HFFc6 (cell line): ENCODE measurements at regions not wholly inside any gene's neighbourhood (a gene's known extent, or its start where the extent isn't known, plus 50 kb on each side); places are given as distances from the start of the nearest gene placed in this dataset.

Experiments
- DNase-seq: peaks from one replicate; pipeline ENCODE4 v3.0.0-alpha.2; 2018
- H3K27ac Mint-ChIP-seq: 2 replicates; pipeline ENCODE4 v1.8.0; 2020; ENCODE audit warnings: mild to moderate bottlenecking, mixed read lengths
- H3K27me3 Mint-ChIP-seq: 2 replicates; pipeline ENCODE4 v1.8.0; 2021; ENCODE audit warnings: mild to moderate bottlenecking, moderate library complexity, mixed read lengths; ENCODE audit not compliant: insufficient read depth
- H3K36me3 Mint-ChIP-seq: 2 replicates; pipeline ENCODE4 v1.8.0; 2021; ENCODE audit warnings: low read depth, mixed read lengths
- H3K4me1 Mint-ChIP-seq: 2 replicates; pipeline ENCODE4 v1.8.0; 2020; ENCODE audit warnings: low read depth, mixed read lengths
- H3K4me3 Mint-ChIP-seq: 2 replicates; pipeline ENCODE4 v1.8.0; 2020; ENCODE audit warnings: mild to moderate bottlenecking, moderate library complexity, mixed read lengths
- H3K9me3 Mint-ChIP-seq: 2 replicates; pipeline ENCODE4 v1.8.0; 2020; ENCODE audit warnings: mild to moderate bottlenecking, mixed read lengths
- TF ChIP-seq, protein P1 (sequence below): fragments of 200-600 bp; sonication (generic); IDR thresholded peaks from 2 replicates; pipeline ENCODE4 v1.5.0; 2021; ENCODE audit warnings: antibody characterized with exemption, mild to moderate bottlenecking

DNA sequence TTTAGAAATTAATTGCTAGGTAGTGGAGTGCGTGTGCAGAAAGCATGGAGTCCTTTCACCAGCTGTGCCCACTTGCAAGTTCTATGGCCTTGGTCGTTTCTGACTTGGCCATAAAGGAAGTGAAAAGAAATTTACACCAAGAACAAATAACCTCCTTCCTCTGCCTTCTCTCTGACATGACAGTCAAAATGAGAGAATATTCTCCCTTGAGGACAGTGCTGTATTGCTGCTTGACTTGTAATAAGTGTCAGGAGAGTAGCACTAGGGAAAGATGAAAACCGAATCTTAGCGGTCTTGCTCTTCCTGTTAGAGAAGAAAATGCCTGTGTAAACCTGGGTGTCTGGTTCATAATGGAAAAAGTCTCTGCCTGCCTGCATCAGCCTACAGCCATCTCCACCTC, 333.1 kb upstream of the RAG2 start:
- H3K4me3 Mint-ChIP-seq = no peak overlapping the region
- no peak overlapping the region for H3K27ac Mint-ChIP-seq
- H3K4me1 Mint-ChIP-seq = no peaks in the 10 kb centered on the region
- TF ChIP-seq, protein P1, sequence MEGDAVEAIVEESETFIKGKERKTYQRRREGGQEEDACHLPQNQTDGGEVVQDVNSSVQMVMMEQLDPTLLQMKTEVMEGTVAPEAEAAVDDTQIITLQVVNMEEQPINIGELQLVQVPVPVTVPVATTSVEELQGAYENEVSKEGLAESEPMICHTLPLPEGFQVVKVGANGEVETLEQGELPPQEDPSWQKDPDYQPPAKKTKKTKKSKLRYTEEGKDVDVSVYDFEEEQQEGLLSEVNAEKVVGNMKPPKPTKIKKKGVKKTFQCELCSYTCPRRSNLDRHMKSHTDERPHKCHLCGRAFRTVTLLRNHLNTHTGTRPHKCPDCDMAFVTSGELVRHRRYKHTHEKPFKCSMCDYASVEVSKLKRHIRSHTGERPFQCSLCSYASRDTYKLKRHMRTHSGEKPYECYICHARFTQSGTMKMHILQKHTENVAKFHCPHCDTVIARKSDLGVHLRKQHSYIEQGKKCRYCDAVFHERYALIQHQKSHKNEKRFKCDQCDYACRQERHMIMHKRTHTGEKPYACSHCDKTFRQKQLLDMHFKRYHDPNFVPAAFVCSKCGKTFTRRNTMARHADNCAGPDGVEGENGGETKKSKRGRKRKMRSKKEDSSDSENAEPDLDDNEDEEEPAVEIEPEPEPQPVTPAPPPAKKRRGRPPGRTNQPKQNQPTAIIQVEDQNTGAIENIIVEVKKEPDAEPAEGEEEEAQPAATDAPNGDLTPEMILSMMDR = no peak
- peaks cover 4% of the 10 kb centered on the region; the same call in 1 of the 2 replicates for H3K36me3 Mint-ChIP-seq
- peaks cover 40% of the 10 kb centered on the region for H3K9me3 Mint-ChIP-seq
- no peak for DNase-seq
- no peaks in the 10 kb centered on the region for H3K27me3 Mint-ChIP-seq

DNA sequence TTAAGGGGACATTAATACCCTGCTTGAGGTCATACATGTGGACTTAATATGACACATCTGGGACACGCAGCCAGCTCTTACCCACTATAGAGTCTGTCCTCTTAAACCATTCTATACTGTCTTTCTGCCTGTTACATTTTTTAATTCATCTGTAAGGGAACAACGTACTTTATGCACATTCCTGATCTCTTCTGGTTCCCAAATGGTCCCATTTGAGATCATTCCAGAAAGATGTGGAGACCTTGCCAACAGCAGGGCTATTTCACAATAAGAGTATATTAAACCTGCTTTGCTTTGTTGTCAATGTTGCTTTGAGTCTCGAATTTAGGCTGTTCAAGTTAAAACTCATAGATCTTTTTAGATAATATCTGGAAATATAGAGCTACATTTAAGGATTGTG, 332.2 kb upstream of the RAG2 start:
- Mint-ChIP-seq H3K27ac (no peak overlapping the region), H3K4me1 (no peaks in the 10 kb centered on the region)

DNA sequence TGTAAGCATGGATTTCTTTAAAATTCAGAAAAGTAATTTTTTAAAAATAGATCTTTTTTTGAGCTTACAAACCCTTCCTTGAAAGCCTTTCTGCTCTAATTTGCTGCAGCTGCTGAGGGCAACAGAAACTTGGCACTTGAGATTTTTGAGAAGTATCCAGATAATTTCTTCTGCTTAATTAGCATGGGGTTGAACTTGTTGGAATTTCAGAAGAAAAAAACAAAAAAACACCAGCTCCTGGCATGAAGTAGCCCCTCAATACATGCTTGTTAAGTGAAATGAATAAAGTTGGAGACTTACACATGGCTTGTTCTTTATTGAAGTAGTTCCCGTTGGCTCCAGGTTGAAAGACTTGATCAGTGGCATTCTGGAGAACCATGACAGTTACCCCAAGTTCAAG, 331.4 kb upstream of the RAG2 start:
- H3K4me3 Mint-ChIP-seq = no peak overlapping the region
- no peak overlapping the region for H3K27ac Mint-ChIP-seq
- H3K4me1 Mint-ChIP-seq = no peaks in the 10 kb centered on the region
- peaks cover 41% of the 10 kb centered on the region for H3K9me3 Mint-ChIP-seq
- no peak for DNase-seq
- TF ChIP-seq, protein P1 = no peak
- peaks cover 4% of the 10 kb centered on the region; the same call in 1 of the 2 replicates for H3K36me3 Mint-ChIP-seq
- H3K27me3 Mint-ChIP-seq = no peaks in the 10 kb centered on the region

More for the DNA sequence above, 332.2 kb upstream of the RAG2 start:
- no peaks in the 10 kb centered on the region for H3K27me3 Mint-ChIP-seq
- H3K4me3 Mint-ChIP-seq = no peak overlapping the region
- TF ChIP-seq, protein P1 = no peak
- peaks cover 40% of the 10 kb centered on the region for H3K9me3 Mint-ChIP-seq
- no peak for DNase-seq
- H3K36me3 Mint-ChIP-seq = peaks cover 4% of the 10 kb centered on the region; the same call in 1 of the 2 replicates

DNA sequence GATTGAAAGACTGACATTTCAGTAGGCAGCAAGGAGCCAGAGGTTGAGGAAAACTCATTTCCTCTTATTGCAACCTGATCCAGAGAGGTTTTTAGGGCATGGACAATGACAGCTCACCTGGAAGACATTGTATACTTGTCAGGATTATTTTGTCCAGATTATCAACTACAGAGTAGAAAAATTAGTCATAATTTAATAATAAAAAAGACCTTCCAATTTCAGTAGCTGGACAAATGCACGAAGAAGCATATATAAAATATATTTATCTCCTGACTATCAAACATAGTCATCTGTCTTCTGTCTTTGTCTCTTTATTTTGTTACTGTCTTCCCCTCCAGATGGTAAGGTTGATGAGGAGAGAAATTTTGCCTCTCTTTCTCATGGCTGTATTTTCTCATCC, 330.6 kb upstream of the RAG2 start:
- Mint-ChIP-seq H3K27me3 (no peaks in the 10 kb centered on the region), H3K27ac (no peak overlapping the region), H3K4me1 (no peaks in the 10 kb centered on the region), H3K4me3 (no peak overlapping the region), H3K9me3 (peaks cover 34% of the 10 kb centered on the region), H3K36me3 (peaks cover 4% of the 10 kb centered on the region; the same call in 1 of the 2 replicates)
- no peak for DNase-seq
- TF ChIP-seq, protein P1 = no peak

DNA sequence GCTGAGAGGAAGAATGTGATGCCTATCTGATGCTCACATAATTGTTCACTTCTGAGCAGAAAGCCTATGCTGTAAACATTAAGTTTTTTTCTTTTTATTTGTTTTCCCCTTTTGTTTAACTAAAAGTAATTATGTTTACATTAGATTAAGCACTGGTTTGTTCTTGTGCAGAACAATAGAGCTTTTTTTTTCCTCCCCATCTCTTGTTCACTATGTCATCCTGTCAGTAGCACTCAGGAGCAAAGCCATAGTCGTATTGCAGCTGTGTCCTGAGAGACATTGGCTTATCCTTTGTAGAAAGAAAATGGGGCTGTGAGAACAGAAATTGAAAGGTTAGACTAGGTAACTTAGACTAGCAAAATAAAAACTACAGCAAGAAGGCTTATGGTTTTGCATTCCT, 301.8 kb upstream of the RAG2 start:
- TF ChIP-seq, protein P1 = no peak
- no peak overlapping the region for H3K27ac Mint-ChIP-seq
- no peaks in the 10 kb centered on the region for H3K4me1 Mint-ChIP-seq
- no peak for DNase-seq
- H3K9me3 Mint-ChIP-seq = peaks cover 16% of the 10 kb centered on the region
- H3K36me3 Mint-ChIP-seq = no peaks in the 10 kb centered on the region
- H3K27me3 Mint-ChIP-seq = no peaks in the 10 kb centered on the region
- no peak overlapping the region for H3K4me3 Mint-ChIP-seq

DNA sequence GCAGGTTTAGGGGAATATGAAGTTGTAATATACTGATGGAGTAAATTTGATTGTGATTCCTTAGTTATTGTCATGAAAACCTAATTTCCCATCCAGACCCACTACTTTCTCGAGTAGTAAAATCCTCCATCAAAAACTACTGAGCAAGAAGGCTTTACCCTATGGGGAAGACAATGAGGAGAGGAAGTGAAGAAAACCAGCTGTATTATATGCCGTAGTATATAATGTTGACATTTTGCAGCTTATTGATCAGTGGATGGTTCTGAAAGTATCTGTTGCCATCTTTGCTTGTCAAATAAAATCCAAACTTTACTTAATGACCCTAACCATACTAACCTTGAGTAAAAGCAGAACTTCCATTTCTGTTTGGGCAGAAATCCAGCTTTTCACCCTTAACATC, 292.8 kb upstream of the RAG2 start:
- Mint-ChIP-seq H3K4me1 (no peaks in the 10 kb centered on the region), H3K27ac (no peak overlapping the region), H3K4me3 (no peak overlapping the region), H3K27me3 (no peaks in the 10 kb centered on the region), H3K36me3 (no peaks in the 10 kb centered on the region), H3K9me3 (peaks cover 29% of the 10 kb centered on the region)
- DNase-seq = no peak
- TF ChIP-seq, protein P1 = no peak
